Eye (tissue), 1 donor: ENCODE measurements at regions not wholly inside any gene's neighbourhood (a gene's known extent, or its start where the extent isn't known, plus 50 kb on each side); places are given as distances from the start of the nearest gene placed in this dataset.

Experiments
- DNase-seq: peaks from one replicate; pipeline ENCODE4 v3.0.0-alpha.2; 2015

DNA sequence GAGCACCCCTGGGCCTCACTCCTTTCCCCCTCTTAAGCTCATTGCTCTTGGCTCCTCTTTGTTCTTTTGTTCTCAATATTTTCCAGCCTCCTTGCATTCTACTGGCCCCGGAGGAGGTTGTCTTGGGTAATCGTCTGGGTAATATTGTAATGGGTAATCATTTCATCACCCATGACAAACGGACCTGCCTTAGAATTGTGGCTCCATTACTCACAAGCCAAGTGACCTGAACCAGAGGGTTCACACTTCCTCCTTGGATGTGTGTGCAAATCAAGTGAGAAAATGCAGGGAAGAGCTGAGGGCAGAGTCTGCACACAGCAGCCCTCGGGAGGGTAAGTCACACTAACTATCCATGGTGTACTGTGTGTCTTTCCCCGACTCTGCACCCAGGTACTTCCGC, 305.0 kb downstream of the BUD13 start:
- no peak for DNase-seq

DNA sequence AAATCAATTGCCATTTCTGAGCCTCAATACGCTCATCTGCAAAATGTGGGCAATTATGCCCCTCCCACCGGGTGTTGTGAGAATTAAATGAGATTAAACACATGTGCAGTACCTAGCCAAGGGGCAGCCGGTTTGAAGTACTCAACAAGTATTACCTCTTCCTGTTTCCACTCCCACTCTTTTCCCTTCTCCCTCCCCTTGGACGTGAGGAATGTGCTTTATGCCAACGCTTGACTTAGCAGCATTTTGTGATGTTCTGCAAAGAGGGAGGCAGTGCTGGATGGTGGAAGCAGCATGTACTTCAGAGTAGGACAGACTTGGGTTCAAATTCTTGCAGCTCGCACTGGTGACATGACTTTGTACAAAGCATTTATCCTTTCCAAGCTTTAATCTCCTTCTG, 306.0 kb downstream of the BUD13 start:
- no peak for DNase-seq

DNA sequence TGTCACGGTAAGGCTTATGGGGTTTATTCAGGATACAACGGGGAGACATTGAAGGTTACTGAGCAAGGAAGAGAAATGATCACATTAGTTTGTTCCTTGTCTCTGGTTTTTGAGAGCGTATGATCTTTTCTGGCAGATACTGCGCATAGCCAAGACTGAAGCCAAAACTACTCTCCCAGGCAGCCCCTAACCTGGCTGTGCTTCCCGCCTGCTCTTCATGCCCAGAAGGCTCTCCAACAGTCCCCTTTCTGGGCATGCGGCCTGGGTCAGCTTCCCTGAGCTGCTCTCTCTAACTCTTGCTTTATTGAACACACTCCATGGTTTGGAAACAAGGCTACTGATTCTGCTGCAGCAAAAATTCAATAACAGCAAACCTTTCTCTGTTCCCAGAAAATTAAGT, 306.6 kb downstream of the BUD13 start:
- no peak for DNase-seq

DNA sequence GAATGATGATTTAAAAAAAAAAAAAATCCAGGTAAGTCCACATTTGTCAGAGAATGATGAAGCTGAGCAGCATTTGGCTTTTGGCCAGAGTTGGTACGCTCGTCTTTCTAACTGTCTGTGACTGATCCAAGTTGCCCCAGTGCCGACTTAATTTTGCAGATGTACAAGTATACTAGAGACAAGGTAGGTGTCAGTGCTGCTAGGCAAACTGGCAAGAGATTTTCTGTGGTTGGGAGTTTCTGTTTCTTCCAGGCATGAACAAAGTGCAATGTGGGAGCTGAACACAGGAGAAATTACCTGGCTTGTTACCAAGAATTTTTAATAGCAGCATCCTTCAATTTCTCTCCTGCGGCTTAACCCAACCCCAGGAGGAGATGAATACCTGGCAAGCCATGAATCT, 307.7 kb downstream of the BUD13 start:
- no peak for DNase-seq

DNA sequence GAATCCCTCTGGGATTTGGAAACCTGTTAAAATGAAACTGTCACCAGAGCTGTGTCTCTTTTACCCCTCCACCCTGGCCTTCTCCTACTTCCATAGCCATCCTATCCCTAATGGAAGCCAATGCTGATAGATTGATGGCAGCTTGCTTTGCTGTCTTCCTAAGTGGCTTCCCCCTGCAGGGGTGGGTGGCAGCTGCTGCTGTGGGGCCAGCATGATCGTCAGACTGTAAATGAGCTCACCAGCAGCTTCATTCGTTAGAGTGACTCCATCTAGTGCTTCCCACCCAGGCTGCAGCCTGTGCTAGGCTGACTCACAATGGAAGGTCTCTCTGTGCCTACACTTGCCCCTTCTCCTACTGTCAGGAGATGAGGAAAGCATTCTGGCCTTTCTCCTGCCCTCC, 311.0 kb downstream of the BUD13 start:
- peak; percentile 82 for DNase-seq

DNA sequence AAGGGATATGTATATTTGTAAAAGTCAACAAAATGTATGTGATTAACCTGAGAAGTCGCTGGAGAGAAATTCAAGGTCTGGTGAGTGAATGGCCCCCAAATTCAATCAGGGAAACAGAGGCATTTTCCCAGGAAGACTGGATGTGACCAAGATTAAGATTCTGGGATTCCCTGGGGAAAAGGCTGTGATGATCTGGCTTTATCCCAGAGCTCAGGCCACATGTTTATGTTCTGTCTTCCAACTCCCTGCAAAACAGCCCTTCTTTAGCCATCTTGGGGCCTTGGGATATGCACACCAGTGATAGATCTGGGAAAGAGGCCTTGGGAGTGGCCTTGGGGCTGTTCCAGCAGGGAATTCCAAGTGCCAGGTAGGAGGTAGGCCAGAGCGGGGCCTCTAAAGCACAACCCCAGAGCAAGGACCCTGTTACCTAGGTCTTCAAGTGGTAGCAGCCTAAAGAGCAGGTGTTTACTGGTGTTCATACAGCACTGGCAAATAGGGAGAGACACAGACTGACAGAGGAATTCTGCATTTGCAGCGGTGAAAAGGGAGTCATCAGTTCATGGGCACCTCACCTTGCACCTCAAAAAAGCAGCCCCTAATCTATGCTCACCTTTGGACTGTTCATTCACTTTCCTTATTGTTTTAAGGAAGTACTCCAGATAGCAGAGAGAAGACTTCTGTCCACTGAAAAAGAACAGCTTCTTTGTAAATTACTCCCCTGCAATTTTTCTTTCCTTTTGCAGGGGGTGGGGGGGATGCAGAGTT, 312.4 kb downstream of the BUD13 start:
- DNase-seq = no peak

DNA sequence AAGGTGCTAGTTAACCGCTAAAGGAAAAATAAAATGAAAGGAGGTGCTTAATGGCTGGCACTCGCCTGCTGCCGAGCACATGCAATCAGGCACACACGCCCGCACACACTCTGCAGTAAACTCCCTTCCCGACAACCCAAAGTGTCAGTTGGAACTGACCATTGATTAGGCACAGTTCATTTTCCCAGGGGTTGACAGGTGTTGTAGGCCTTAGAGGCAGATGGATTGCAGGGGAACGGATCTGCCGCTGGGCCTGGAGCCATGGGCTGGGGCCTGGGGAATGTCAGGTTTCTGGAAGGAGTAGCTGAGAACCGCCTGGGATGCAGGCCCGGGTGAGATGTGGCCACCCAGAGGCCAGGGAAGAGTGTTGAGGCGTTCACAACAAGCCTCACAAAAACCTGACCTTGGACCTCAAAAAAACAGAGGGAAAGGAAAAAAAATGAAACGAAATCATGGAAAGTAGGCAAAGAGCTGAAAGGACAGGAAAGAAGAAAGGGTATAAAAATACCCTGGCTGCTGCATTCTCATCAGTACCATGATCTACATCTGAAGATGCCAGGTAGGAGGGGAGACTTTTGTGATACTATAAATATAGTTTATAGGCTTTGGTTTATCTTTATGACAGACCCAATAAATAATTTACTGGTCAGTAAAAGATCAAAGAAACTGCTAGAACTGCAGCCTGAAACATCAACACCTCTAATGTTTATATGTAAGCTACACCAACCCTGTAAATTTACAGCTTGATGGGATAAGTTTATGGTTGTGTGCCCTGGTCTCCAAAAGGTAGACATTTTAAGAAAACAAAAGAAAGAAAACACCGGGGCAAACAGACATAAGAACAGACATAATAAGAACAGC, 313.4 kb downstream of the BUD13 start:
- DNase-seq = no peak

DNA sequence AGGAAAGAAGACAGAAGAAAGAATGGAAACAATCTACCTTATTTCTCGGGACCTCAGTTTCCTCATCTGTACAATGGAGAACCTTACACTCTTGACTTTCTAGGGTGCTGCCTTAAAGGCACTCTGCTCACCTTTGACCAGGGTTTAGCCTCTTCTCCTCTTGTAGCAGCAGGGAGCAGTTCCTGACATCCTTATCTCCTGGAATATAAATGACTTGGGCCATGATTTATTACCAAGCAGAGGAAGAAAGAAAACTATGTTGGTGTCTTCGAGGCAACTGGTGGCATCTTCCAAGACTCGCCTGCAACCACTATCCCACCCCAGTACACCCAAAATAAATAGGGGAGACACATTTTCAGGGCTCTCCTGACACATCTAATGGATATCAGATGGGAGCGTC, 314.2 kb downstream of the BUD13 start:
- no peak for DNase-seq

DNA sequence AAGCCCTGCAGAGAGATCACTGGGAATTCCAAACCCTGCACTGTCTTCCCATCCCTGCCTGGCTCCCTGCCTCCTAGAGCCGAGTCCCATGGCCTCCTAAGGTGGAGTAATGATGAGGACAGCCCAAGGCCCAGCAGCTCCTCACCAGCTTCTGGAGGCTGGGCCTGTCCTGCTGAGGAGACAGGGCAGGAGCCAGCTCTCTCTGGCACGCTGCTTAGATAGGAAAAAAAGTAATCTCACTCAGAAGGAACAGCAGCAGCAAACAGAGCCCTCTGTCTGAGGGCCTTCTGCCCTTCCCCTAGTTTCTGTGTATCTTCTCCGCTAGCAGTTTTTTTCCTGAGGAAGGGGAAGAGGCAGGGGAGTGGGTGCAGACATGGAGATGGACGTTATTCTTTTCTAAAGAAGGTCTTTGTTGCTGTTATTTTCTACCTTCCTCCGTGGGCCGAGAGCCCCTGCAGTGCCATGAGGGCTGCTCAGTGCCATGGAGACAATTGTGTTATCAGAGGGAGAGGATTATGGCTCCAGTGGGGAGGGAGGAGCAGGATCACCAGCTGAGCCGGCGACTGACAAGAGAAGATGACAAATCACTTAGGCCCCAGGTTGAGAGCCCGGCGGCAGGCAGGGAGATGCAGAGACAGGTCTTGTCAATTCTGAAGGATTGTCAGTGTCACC, 315.3 kb downstream of the BUD13 start:
- DNase-seq = peak; percentile 75

DNA sequence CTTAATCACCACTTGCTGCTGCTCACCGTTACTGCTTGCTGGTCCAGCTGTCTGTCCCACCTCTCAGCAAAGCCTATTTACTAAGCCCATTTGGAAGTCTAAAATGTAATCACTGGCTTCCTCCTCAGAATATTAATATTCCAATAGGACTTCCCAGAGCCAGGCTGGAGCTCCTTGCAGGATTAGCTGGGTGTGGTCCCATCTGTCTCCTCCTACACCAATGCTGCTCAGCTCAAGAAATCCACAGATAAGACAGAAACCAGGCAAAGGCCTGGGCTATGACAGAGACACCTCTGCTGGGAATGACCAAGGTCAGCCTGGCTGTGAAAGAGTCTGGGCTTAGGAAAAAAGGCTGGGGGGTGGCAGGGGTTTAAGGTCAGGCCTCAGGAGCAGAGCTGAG, 317.8 kb downstream of the BUD13 start:
- no peak for DNase-seq

DNA sequence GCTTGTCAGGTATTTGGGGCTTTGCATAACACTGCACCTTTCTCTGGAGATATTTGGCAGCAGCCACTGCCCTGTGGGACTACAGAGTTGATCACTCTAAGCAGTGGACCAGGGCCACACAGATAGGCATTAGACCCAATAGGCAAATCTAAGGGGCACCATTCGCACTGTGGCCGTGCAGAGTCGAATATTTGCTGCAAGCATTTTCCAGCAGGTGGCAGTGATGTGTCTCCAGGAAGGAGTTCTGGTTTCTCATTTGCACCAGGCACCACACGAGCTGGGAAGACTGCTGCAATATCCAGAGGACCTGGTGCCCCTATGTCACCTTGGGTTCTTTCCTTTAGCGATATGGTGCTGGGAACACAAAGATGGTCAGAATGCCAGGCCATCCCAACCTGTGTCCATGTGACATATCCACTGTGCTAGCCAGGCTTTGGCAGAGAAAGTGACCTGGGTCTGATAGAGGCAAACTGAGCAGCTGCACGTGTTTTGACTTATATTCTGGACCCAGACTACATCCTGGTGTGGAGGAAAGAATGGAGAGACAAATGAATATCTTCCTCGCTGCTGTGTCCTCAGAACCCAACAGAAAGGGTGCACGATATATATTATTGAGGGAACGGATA, 318.7 kb downstream of the BUD13 start:
- peak; percentile 77 for DNase-seq

DNA sequence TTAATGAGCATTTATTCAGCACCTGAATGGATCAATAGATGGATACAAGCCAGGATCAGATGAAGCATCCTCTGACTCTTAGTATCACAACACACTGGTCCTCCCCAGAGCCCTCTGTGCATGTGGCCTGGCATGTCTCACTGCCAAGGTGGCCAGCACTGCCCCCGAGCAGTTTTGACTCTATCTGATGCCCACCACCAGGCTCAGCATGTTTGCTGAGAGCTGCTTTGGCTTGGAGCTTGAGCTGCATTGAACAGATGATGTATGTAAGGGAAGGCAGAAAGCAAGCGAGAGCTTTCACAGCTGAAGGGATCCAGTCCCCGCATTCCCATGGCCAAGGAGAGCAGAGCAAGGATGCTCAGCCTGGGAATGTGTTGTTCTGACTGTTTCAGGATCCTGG, 320.3 kb downstream of the BUD13 start:
- DNase-seq = no peak

DNA sequence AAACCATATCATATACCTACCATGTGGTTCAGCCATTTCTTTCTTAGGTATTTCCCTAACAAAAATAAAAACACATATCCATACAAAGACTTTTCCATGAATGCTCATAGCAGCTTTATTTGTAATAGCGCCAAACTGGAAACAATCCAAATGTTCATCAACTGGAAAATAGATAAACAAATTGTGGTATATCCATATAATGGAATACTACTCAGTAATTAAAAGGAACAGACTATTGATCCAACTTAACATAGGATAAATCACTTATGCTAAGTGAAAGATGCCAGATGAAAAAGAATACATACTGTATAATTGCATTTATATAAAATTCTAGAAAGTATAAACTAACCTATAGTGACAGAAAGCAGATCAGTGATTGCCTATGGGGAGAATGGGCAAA, 323.3 kb downstream of the BUD13 start:
- no peak for DNase-seq

DNA sequence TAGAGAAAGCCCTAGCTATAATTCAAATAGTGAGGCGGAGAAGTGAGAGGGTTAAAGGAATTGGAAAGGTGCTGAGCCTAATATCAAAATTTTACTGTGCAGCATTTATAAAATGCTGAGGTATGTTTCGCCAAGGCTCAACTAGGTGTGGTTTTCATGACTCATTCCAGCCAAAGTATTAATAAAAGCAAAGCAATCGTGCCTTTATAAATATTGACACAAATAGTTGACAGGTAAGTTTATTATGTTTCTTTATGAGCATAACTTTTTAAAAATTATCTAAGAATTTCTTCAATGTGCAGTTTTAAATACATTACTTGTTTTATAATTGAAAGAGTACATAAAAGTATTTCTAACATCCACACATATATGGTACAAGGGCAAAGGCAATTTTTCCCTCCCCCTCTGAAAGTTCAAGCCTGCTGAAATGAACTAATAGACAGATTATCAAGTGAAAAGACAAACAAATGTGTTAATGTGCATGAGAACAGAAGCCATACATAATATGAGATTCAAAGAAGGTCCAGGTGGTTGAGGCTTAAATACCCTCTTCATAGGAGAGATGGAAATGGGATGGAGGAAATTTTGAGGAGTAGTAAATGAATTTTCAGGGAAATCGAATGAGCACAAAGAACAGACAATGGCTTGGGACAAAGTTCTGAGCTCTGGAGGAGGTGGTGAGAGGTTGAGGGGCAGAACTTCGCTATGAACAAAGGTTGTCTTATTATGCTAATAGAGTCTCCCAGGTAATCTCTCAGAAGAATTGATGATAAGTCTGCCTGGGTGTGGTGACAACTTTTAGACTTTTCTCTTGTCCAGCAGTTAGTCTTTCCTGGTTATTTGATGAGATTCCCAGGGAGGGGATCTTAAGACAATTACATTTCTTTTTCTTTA, 326.5 kb downstream of the BUD13 start:
- DNase-seq = no peak

DNA sequence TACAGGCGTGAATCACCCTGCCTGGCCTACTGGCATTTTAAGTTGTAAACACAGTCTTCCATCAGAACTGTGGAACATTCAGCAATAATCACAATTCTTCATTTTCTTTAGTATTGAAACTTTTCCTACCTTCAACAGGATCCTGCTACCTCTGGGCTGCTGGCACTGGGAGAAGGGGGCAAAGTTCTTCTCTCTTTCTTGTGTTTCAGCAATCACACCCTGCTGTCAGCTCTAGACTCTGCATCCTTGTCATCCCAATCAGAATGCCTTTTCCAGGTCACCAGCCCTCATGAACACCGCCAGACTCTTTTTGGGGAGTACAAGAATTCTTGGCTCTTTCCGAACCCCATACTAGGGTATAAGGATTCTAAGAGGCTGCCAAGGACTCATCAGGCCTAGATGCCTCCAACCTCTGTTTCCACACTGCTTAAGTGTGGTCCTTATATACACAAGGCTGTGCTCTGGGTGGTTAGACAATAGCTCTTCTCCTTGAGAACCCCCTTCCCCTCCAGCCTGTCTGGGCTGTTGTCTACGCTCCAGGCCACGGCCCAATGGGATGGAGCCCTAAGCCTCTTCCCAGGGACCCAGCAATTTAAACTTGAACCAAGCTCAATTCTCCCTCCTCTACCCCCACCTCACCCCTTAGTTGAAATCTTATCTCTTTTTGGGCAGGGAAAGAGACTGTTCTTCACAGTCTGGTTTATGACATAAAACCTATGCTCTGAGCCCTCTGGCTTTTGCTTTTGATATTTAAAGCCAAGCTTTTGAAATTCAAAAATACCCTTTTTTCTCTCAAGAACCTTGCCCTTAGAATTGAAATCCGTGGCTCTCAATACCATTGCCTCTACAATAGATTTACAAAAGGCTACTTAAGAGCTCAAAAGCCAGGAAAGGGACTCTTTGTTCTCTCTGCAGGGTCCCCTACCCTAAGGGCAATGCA, 327.4 kb downstream of the BUD13 start:
- DNase-seq = no peak

DNA sequence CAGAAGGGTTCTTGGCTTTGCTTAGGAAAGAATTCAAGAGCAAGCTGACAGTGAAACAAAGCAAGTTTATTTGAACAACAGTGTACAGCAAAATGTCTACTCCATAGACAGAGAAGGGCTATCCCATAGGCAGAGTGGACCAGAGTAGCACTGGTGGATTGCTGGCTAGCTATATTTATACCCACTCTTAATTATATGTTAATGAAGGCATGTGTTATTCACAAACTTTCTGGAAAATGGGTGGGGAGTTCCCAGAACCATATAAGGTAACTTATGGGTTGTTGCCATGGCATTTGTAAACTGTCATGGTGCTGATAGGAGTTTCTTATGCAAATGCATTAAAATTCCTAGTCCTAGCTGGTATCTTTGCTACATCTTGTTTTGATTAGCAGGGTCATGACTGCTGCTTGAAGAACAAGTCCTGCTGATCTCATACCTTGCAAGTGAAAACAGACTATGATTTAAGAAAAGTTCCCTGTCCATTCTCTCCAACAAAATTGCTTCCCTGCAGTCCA, 330.5 kb downstream of the BUD13 start:
- DNase-seq = no peak

DNA sequence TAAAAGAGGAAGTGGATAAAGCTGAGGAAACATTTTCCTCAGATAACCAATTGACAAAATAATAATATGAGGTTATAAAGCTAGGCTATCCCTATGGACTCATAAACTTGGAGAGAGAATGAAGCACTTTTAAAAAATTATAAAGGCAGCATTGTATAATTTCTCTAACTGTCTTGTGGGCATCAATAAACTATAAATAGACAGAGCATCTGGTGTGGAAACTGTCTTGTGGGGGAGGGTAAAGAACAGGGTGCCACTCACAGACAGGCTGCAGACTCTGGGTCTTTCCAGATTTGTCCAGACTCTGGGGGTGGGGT, 333.5 kb downstream of the BUD13 start:
- DNase-seq = no peak

DNA sequence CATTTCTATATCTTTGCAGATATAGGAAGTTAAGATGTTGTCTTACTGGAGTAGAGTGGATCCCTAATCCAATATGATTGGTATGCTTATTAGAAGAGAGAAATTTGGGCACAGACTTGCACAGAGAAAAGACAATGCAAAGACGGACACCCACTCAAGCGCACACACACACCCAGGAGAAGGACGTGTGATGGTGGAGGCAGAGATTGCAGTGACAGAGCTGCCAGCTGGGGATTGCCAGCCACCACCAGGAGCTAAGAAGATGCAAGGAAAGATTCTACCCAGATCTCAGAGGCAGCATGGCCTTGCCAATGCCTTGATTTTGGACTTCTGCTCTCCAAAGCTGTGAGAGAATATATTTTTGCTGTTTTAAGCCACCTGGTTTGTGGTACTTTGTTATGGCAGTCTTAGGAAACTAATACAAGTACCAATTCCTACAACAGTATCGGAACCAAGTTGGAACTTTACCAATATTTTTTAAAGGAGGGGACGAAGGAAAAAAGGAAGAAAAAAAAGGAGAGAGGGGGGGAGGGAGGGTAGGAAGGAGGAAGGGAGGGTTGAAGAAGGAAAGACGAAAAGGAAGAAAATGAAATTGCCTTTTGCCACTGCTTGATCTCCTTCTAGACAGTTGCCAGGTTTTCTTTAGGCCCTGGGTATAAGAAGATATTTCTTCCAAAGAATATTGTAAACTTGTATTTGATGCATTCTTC, 334.0 kb downstream of the BUD13 start:
- no peak for DNase-seq

DNA sequence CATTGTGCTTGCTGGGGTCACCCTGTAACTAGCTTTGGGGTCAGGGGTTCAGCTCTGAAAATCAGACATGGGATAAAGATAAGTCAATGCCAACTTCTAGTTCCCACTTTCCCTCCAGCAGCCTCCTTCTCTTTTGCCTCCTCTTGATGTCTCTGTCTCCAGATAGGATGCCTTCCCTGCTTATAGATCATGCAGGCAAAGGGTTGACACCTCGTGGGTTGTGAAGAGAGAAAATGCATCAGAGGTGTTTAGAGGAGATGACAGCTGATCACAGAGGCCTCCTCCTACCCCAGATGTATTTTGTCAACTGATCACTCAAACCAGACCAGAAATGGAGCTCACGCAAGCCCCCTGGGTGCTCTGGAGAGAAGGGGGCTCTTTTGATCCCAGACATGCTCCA, 337.8 kb downstream of the BUD13 start:
- DNase-seq = no peak

DNA sequence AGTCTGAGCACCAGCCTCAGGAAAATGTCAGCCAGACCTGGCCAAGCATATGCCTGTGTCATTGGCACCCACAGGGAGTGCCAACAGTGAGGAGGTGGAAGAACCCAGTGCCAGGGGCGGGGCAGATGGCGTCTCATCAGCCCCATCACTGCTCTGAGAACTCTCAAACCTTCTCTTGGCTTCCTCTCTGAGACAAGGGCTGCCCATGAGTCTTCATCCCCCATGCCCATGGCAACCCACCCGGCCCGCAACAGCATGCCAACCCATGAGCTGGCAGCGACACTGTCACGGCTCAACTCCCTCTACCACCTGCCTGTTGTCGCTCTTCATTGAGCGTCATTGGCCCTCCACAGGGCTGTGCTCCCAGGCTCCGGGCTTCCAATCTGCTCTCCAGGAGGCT, 340.5 kb downstream of the BUD13 start:
- no peak for DNase-seq
